ENCODE measurements at regions not wholly inside any gene's neighbourhood (a gene's known extent, or its start where the extent isn't known, plus 50 kb on each side); places are given as distances from the start of the nearest gene placed in this dataset.

- CTCF ChIA-PET, result no interaction called here
- no peak overlapping the region for H3K4me3 Mint-ChIP-seq (ENCODE audit: unreplicated experiment)
- no peaks in the 10 kb centered on the region for H3K27me3 Mint-ChIP-seq (ENCODE audit: insufficient read depth, unreplicated experiment)
- no peak overlapping the region for H3K27ac Mint-ChIP-seq (ENCODE audit: unreplicated experiment)
- POLR2A ChIA-PET, result no interaction called here
- no peak for DNase-seq
- TF ChIP-seq CTCF (IDR thresholded peaks at IDR 0.05; ENCODE audit: insufficient read depth in 1 of 2, low read depth in 1 of 2, low read length in 1 of 2, severe bottlenecking in 1 of 2, unreplicated experiment in 1 of 2), result no peak
- Histone ChIP-seq H3K4me3 (ENCODE audit: low read depth, low read length) (no peak overlapping the region), H3K4me1 (no peaks in the 10 kb centered on the region), H3K27me3 (replicated peaks; ENCODE audit: control insufficient read depth, insufficient read depth, low read length) (no peaks in the 10 kb centered on the region), H3K9me3 (no peaks in the 10 kb centered on the region), H3K36me3 (ENCODE audit: control insufficient read depth, insufficient read depth, low read length) (no peaks in the 10 kb centered on the region)
- H3K36me3 Mint-ChIP-seq (ENCODE audit: insufficient read depth, unreplicated experiment), result no peaks in the 10 kb centered on the region
- no TSS peak for BruUV-seq (replicated peaks)
- no peaks in the 10 kb centered on the region for H3K9me3 Mint-ChIP-seq (ENCODE audit: unreplicated experiment)
- H3K4me1 Mint-ChIP-seq (ENCODE audit: low read depth, unreplicated experiment), result peaks cover 6% of the 10 kb centered on the region
- intact Hi-C loops (cut with micrococcal nuclease; ENCODE audit: unreplicated experiment), result no loop called here
Measured at GRCh38 chr1:81113688-81114087, 687.0 kb upstream of the ADGRL2 start.

GRCh38 chr1:81111818-81112217 is 688.9 kb upstream of the ADGRL2 start:
- no TSS peak for BruUV-seq (replicated peaks)
- no peak overlapping the region for H3K4me3 ChIP-seq (ENCODE audit: low read depth, low read length)
- Mint-ChIP-seq H3K9me3 (ENCODE audit: unreplicated experiment) (no peaks in the 10 kb centered on the region), H3K36me3 (ENCODE audit: insufficient read depth, unreplicated experiment) (no peaks in the 10 kb centered on the region), H3K27ac (ENCODE audit: unreplicated experiment) (no peak overlapping the region), H3K4me1 (ENCODE audit: low read depth, unreplicated experiment) (peaks cover 6% of the 10 kb centered on the region), H3K27me3 (ENCODE audit: insufficient read depth, unreplicated experiment) (no peaks in the 10 kb centered on the region), H3K4me3 (ENCODE audit: unreplicated experiment) (no peak overlapping the region)
- no peaks in the 10 kb centered on the region for H3K36me3 ChIP-seq (ENCODE audit: control insufficient read depth, insufficient read depth, low read length)
- intact Hi-C loops (cut with micrococcal nuclease; ENCODE audit: unreplicated experiment), result no loop called here
- H3K27me3 ChIP-seq (replicated peaks; ENCODE audit: control insufficient read depth, insufficient read depth, low read length), result no peaks in the 10 kb centered on the region
- DNase-seq, result no peak
- no peak for TF ChIP-seq CTCF (IDR thresholded peaks at IDR 0.05; ENCODE audit: insufficient read depth in 1 of 2, low read depth in 1 of 2, low read length in 1 of 2, severe bottlenecking in 1 of 2, unreplicated experiment in 1 of 2)
- no peaks in the 10 kb centered on the region for H3K9me3 ChIP-seq
- POLR2A ChIA-PET, result no interaction called here
- no peaks in the 10 kb centered on the region for H3K4me1 ChIP-seq
- CTCF ChIA-PET, result no interaction called here

- Histone ChIP-seq H3K36me3 (ENCODE audit: control insufficient read depth, insufficient read depth, low read length) (no peaks in the 10 kb centered on the region), H3K4me1 (no peaks in the 10 kb centered on the region), H3K9me3 (no peaks in the 10 kb centered on the region), H3K4me3 (ENCODE audit: low read depth, low read length) (no peak overlapping the region), H3K27me3 (replicated peaks; ENCODE audit: control insufficient read depth, insufficient read depth, low read length) (no peaks in the 10 kb centered on the region)
- intact Hi-C loops (cut with micrococcal nuclease; ENCODE audit: unreplicated experiment), result no loop called here
- ChIA-PET CTCF (no interaction called here), POLR2A (no interaction called here)
- Mint-ChIP-seq H3K27ac (ENCODE audit: unreplicated experiment) (no peak overlapping the region), H3K4me3 (ENCODE audit: unreplicated experiment) (no peak overlapping the region), H3K9me3 (ENCODE audit: unreplicated experiment) (no peaks in the 10 kb centered on the region), H3K4me1 (ENCODE audit: low read depth, unreplicated experiment) (peaks cover 6% of the 10 kb centered on the region), H3K36me3 (ENCODE audit: insufficient read depth, unreplicated experiment) (no peaks in the 10 kb centered on the region), H3K27me3 (ENCODE audit: insufficient read depth, unreplicated experiment) (no peaks in the 10 kb centered on the region)
- TF ChIP-seq CTCF (IDR thresholded peaks at IDR 0.05; ENCODE audit: insufficient read depth in 1 of 2, low read depth in 1 of 2, low read length in 1 of 2, severe bottlenecking in 1 of 2, unreplicated experiment in 1 of 2), result no peak
- BruUV-seq (replicated peaks), result no TSS peak
- DNase-seq, result no peak
Measured at GRCh38 chr1:81109038-81109437, 691.7 kb upstream of the ADGRL2 start.

All from Caco-2 (cell line).